ENCODE measurements at regions not wholly inside any gene's neighbourhood (a gene's known extent, or its start where the extent isn't known, plus 50 kb on each side); places are given as distances from the start of the nearest gene placed in this dataset.

DNA sequence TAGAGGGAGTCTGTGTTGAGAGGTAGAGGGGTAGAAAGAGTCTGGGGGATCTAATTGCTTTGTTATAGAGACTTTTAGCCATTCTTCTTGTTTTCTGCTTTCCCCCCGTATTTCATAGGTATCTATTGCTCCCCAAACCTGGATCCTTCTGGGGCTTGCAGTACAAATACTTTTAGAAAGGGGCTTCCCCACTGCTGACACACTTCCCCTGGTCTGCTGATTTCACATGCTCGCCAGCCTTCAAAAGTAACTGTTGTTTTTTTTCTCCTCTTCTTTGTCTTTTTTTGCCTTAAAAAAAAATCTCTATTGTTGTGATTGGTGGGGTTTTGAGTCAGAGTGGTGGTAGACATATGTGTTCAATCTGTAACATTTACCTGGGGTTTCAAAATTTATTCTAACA is 300.6 kb upstream of the AZI2 start:
- DNase-seq, result no peak

DNA sequence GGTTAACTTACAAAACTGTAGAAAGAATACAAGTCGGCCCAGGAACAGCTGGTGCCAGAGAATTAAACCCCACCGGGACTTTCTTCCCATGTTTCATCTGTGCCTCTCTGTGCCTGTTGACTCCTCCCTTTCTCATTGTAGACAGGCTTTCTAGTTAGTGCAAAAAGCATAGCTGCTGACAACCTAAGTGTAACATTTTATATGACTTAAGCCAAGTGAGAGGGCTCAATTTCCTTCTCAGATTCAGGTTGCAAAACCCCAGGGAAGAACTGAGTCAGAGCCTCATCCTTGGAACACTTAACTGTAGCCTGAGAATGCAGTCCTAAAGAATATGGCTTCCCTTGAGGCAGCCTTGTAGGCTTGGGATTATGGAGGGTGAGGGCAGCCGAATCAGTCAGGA is 302.5 kb upstream of the AZI2 start:
- DNase-seq, result no peak

- DNase-seq, result no peak
Measured at GRCh38 chr3:28664123-28664522, 315.5 kb upstream of the AZI2 start.

- DNase-seq, result no peak
Measured at GRCh38 chr3:28667646-28668621, 319.3 kb upstream of the AZI2 start.

- DNase-seq, result no peak
Measured at GRCh38 chr3:28669870-28670269, 321.2 kb upstream of the AZI2 start.

- no peak for DNase-seq
Measured at GRCh38 chr3:28672406-28672805, 323.8 kb upstream of the AZI2 start.

- DNase-seq, result no peak
Measured at GRCh38 chr3:28673446-28673845, 324.8 kb upstream of the AZI2 start.

GRCh38 chr3:28674212-28674611 is 325.6 kb upstream of the AZI2 start:
- no peak for DNase-seq

GRCh38 chr3:28677581-28677980 is 329.0 kb upstream of the AZI2 start:
- DNase-seq, result no peak

- DNase-seq, result no peak
Measured at GRCh38 chr3:28678086-28678485, 329.5 kb upstream of the AZI2 start.

DNA sequence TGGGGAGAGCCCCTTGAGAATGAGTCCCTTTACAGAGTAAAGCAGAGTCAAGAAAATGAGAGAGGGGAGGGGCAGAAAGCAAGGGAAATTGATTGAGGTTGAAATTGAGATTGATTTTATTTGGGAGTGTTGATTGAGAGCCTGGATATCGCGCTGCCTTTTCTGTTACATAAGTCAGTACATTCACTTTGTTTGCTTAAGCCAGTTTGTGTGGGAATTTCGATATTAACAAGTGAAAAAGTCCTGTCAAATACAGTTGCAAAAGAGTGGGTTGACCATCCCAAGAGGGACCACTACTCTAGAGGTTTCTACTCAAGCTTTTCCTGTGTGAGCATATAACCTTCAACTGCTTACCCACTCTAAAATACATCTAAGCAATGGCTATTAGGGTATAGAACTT is 331.4 kb upstream of the AZI2 start:
- no peak for DNase-seq

DNA sequence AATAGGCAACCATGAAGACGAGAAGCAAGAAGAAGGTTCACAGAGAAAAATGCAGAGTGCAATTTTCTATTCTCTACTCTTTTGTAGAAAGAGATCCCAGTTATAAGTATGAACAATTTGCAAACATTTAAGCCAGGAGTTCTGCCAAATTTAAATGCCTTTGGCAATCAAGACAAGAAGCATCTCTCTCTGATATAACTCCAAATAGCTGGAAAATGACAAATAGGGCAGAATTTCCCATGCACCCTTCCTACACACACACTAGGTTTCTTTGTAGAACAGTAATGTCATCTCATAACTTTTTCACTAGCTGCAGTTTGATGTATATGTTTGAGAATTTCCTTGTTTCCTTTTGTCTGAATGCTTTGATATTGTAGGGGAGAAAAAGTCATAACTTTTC is 333.5 kb upstream of the AZI2 start:
- DNase-seq, result no peak

DNA sequence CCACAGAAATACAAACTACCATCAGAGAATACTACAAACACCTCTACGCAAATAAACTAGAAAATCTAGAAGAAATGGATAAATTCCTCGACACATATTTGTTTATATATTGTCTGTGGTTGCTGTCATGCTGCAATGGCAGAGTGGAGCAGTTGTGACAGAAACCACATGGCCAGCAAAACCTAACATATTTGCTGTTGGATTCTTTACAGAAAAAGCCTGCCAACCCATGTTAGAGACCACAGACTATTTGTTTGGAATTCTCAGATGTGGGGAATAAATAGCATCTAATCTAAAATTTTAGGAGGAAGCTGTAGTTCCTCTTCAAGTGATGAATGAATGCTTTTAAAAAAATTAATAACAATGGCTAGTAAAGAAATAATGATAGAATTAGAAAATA is 341.6 kb upstream of the AZI2 start:
- no peak for DNase-seq

DNA sequence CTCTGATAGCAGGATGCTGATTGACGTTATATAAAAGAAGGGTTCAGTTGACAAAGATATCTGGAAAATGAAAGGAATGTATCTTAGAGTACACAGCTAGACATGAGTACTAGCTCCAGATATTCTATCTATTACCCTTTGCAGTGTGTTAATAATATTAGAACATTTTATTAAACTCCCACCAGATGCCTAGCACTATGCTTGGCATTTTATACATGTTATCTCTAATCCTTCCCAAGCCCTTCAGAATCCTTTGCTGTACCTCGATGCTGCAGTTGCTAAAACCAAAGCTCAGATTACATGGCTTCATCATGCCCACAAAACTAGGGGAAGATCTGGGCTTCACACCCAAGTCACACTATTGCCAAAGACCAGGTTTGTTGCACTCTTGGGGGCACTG is 350.1 kb upstream of the AZI2 start:
- no peak for DNase-seq

GRCh38 chr3:28699283-28699682 is 350.7 kb upstream of the AZI2 start:
- no peak for DNase-seq

GRCh38 chr3:28700728-28701127 is 352.1 kb upstream of the AZI2 start:
- DNase-seq, result no peak

DNA sequence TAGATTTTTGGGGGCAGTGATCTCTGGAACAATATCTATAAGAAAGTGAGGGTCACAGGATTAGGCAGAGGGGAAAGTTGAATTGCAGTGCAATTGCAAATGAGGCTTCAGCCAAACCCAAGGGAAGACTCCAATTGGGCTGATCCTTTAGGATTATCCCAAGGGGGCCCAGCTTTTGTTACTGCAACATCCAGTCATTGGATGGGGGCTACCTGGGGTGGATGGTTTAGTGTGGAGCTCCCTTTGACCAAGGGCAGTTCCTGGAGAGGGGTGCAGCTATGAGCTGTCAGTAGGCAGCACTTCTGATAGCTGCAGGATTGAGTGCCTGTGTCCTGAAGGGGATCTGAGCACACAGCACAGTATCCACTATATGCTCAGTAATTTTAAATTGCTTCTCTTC is 355.2 kb upstream of the AZI2 start:
- no peak for DNase-seq

GRCh38 chr3:28711293-28711692 is 362.7 kb upstream of the AZI2 start:
- DNase-seq, result no peak

DNA sequence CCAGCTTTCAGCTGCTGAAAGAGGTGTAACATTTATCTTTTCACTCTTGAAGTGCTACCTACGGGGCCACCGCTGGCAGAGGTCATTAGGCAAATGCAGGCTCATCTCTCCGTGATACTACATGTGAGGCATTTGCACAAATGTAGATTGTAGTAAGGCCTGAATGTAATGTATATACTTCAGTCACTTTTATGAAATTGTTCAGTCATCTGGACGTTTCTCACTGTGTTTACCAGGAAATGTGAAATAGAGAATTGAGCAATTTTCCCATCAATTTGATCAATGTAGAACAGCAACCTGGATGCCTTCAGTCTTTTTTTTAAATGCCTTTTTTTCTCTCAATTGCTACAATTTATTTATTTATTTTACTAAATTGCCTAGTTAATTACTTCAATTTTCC is 368.3 kb upstream of the AZI2 start:
- no peak for DNase-seq

DNA sequence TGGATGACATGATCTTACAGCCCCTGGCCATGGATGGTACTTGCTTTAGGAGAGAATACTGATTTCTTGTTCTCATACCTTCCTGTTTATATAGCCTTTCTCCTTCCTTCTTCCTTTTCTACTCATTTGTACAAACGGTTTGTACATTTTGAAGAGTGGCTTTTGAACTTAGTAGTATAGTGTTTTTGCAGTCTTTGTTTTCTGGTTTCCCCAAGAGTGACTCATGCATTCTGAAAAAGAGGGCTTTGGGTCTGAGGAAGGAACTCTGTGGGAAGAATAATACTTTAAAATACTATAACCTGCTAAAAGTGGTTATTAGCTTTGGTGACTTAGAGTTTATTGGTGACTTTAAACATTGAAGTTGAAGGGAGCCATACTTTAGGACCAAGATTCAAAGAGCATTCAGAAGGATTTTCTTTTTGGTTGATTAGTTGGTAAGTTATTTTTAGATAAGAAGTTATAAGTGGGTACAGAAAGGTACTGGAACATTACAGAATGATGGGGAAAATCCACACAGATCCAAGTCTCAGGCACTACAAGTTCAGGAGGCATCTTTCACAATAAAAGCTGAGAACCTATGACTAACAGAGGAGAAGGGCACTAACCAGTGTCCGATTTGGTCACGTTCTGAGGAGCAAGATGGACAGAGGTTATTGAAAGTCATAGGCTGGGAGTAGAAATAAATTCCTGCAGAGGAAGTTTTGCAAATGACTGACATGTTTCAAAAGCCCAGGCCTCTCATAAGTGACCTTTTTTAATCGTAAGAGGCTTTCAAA is 369.6 kb upstream of the AZI2 start:
- DNase-seq, result no peak

DNA sequence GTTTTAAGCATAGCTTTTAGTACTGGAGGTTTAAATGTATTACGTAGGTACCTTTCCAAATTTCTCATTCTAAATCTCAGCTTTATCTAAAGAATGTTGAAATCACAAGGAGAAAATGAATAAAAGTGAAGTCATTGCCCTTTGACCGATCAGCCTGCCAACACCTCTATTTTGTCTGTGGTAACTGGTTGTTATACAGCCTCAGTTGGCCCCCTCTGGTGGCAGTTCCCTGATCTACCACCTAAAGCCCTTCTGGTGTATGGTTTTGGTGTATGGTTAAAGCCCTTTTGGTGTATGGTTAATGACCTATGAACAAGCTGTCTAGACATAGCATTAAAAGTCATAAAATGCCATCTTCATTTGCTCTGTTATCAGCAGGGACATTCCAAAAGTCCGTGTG is 378.2 kb upstream of the AZI2 start:
- no peak for DNase-seq

- no peak for DNase-seq
Measured at GRCh38 chr3:28727307-28727706, 378.7 kb upstream of the AZI2 start.

DNA sequence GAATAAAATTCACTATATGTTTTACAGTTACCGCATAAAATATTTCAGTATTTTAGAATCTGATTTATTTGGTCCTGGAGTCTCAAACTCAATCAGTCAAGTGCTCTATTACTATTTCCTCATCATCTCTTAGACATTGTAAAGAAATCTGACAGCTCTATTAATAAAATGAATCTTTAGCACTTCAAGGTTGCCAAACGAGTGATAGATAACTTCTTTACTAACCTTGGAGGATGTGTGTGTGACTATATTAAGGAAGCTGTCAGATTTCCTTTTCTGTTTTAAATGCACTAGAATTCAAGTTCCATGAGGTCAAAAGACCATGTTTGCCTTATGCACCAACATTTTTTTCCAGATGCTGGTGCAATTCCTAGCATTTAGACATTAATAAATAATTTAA is 389.8 kb upstream of the AZI2 start:
- DNase-seq, result no peak

- DNase-seq, result no peak
Measured at GRCh38 chr3:28739647-28740046, 391.0 kb upstream of the AZI2 start.

Data from cortex of kidney (tissue), 1 donor.